Neural cell (in vitro differentiated cells): ENCODE measurements at regions not wholly inside any gene's neighbourhood (a gene's known extent, or its start where the extent isn't known, plus 50 kb on each side); places are given as distances from the start of the nearest gene placed in this dataset.
A peak's percentile ranks its signal among the peaks of the same experiment; 100 is the strongest.

Experiments used
- H2AFZ ChIP-seq: fragments of 200-600, 300-800 bp; sonication (generic), shearing (Covaris generic); 2 replicates; pipeline ENCODE4 v1.6.0; 2014; ENCODE audit warnings: low read depth, mild to moderate bottlenecking, antibody characterized with exemption, low read length, moderate library complexity
- H3F3A ChIP-seq: fragments of 200-600 bp; shearing (Covaris generic); 2 replicates; pipeline ENCODE4 v1.6.1; 2016; ENCODE audit warnings: mild to moderate bottlenecking, moderate library complexity, mixed read lengths, antibody characterized with exemption, low read length; ENCODE audit not compliant: insufficient read depth, poor library complexity, severe bottlenecking
- H3K27ac ChIP-seq: fragments of 200-600, 300-800 bp; sonication (generic), shearing (Covaris generic); 2 replicates; pipeline ENCODE4 v1.5.1; 2014; ENCODE audit warnings: mild to moderate bottlenecking, low read length, moderate library complexity
- H3K27me3 ChIP-seq: fragments of 300-800, 200-600 bp; sonication (generic), shearing (Covaris generic); 2 replicates; pipeline ENCODE4 v1.6.0; 2014; ENCODE audit warnings: mild to moderate bottlenecking, low read depth, low read length, moderate library complexity; ENCODE audit not compliant: insufficient read depth
- H3K36me3 ChIP-seq: fragments of 300-800, 200-600 bp; sonication (generic), shearing (Covaris generic); 2 replicates; pipeline ENCODE4 v1.5.1; 2014; ENCODE audit warnings: mild to moderate bottlenecking, antibody characterized with exemption, low read length, moderate library complexity; ENCODE audit not compliant: insufficient read depth
- H3K4me2 ChIP-seq: fragments of 300-800, 200-600 bp; sonication (generic), shearing (Covaris generic); 2 replicates; pipeline ENCODE4 v1.6.0; 2014; ENCODE audit warnings: mild to moderate bottlenecking, low read length
- H3K4me3 ChIP-seq: fragments of 300-800, 200-600 bp; sonication (generic), shearing (Covaris generic); 2 replicates; pipeline ENCODE4 v1.5.1; 2014; ENCODE audit warnings: mild to moderate bottlenecking, low read length, moderate library complexity
- H3K79me2 ChIP-seq: fragments of 200-600 bp; shearing (Covaris generic); replicated peaks from 2 replicates; pipeline ENCODE4 v1.6.0; 2014; ENCODE audit warnings: mild to moderate bottlenecking, low read length, moderate library complexity; ENCODE audit not compliant: insufficient read depth
- H3K9ac ChIP-seq: fragments of 300-800, 200-600 bp; sonication (generic), shearing (Covaris generic); 2 replicates; pipeline ENCODE4 v1.6.1; 2016; ENCODE audit warnings: mild to moderate bottlenecking, low read length, mixed read lengths
- H3K9me2 ChIP-seq: fragments of 200-600 bp; shearing (Covaris generic); 2 replicates; pipeline ENCODE4 v1.6.1; 2016; ENCODE audit warnings: mild to moderate bottlenecking, low read length, mixed read lengths; ENCODE audit not compliant: insufficient read depth
- H3K9me3 ChIP-seq: fragments of 200-600, 300-800 bp; sonication (generic), shearing (Covaris generic); 2 replicates; pipeline ENCODE4 v1.6.1; 2016; ENCODE audit warnings: mild to moderate bottlenecking, mixed run types, low read length, moderate library complexity, mixed read lengths
- H4K20me1 ChIP-seq: fragments of 200-600 bp; shearing (Covaris generic); 2 replicates; pipeline ENCODE4 v1.6.1; 2016; ENCODE audit warnings: mild to moderate bottlenecking, mixed run types; ENCODE audit not compliant: insufficient read depth
- EP300 ChIP-seq: fragments of 450-650 bp; conservative IDR thresholded peaks from 2 replicates; pipeline ENCODE4 v1.6.1; 2014; ENCODE audit warnings: antibody characterized with exemption, mild to moderate bottlenecking, moderate library complexity; ENCODE audit not compliant: poor library complexity, severe bottlenecking
- EZH2 ChIP-seq: fragments of 200-600, 300-800 bp; shearing (Covaris generic), sonication (generic); IDR thresholded peaks from 2 replicates; pipeline ENCODE4 v1.6.1; 2014; ENCODE audit warnings: antibody characterized with exemption, low read length, borderline replicate concordance, mild to moderate bottlenecking; ENCODE audit not compliant: insufficient read depth, poor library complexity, severe bottlenecking
- MXI1 ChIP-seq: fragments of 450-650 bp; conservative IDR thresholded peaks from 2 replicates; pipeline ENCODE4 v1.6.1; 2014; ENCODE audit warnings: antibody characterized with exemption, mild to moderate bottlenecking; ENCODE audit not compliant: poor library complexity, severe bottlenecking
- POLR2AphosphoS5 ChIP-seq: IDR thresholded peaks from 2 replicates; pipeline ENCODE4 v1.6.1; 2012
- RAD21 ChIP-seq: fragments of 450-650 bp; conservative IDR thresholded peaks from 2 replicates; pipeline ENCODE4 v1.6.1; 2014; ENCODE audit warnings: antibody characterized with exemption, mild to moderate bottlenecking, moderate library complexity
- REST ChIP-seq: IDR thresholded peaks from 2 replicates; pipeline ENCODE4 v1.6.1; 2012; ENCODE audit warnings: borderline replicate concordance
- SMC3 ChIP-seq: fragments of 450-650 bp; conservative IDR thresholded peaks from 2 replicates; pipeline ENCODE4 v1.6.1; 2014; ENCODE audit warnings: antibody characterized with exemption, mild to moderate bottlenecking, moderate library complexity; ENCODE audit not compliant: poor library complexity
- TAF1 ChIP-seq: IDR thresholded peaks from 2 replicates; pipeline ENCODE4 v1.6.1; 2012; ENCODE audit warnings: low read depth
- TF ChIP-seq, protein P1 (sequence below): fragments of 450-650 bp; IDR thresholded peaks from 2 replicates; pipeline ENCODE4 v1.5.1; 2014; ENCODE audit warnings: antibody characterized with exemption, mild to moderate bottlenecking, moderate library complexity; ENCODE audit not compliant: poor library complexity, severe bottlenecking

DNA sequence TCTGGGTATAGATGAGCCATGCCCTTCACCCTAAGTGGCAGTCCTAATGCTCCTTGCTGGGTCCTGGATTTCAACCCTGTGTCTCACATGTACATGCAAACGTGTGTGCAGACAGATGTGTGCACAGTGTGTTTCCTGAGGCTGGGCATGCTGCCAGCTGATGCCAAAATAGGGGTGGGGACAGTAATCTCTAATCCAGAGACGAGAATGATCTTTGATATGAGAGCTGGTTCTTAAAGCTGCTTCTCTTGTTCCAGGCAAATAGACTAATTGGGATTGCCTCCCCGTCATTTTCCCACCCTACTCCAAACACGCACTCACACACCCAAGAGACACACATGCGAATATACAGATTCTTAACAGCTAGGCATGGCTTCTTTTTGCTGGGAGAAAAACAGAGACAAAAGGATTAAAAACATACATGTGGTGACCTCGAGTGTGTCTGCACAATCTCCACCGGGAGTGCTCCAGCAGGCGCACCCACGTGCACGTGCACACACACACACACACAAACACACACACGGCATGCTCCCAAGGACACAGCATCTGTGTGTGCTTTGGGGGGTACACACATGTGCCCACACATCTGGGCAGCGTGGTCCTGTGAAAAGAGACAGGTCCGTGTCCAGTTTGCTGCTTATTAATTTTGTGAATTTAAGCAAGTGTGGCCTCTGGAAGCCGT lies 102.1 kb upstream of the ZBTB40 start:
- Histone ChIP-seq H3K4me3 (peak overlapping the region; percentile 46), H3K9ac (peak overlapping the region; percentile 67), H3K36me3 (no peaks in the 10 kb centered on the region), H3K27ac (peak overlapping the region; percentile 95), H3F3A (peaks cover 6% of the 10 kb centered on the region), H3K27me3 (no peaks in the 10 kb centered on the region), H3K79me2 (no peaks in the 10 kb centered on the region), H3K9me3 (no peaks in the 10 kb centered on the region), H2AFZ (peak overlapping the region; percentile 29), H3K9me2 (no peaks in the 10 kb centered on the region), H3K4me2 (no peak overlapping the region), H4K20me1 (no peaks in the 10 kb centered on the region)
- TF ChIP-seq POLR2AphosphoS5 (no peak), SMC3 (no peak), TAF1 (no peak), REST (no peak), EP300 (no peak), EZH2 (no peak), RAD21 (no peak), MXI1 (no peak)
- TF ChIP-seq, protein P1, sequence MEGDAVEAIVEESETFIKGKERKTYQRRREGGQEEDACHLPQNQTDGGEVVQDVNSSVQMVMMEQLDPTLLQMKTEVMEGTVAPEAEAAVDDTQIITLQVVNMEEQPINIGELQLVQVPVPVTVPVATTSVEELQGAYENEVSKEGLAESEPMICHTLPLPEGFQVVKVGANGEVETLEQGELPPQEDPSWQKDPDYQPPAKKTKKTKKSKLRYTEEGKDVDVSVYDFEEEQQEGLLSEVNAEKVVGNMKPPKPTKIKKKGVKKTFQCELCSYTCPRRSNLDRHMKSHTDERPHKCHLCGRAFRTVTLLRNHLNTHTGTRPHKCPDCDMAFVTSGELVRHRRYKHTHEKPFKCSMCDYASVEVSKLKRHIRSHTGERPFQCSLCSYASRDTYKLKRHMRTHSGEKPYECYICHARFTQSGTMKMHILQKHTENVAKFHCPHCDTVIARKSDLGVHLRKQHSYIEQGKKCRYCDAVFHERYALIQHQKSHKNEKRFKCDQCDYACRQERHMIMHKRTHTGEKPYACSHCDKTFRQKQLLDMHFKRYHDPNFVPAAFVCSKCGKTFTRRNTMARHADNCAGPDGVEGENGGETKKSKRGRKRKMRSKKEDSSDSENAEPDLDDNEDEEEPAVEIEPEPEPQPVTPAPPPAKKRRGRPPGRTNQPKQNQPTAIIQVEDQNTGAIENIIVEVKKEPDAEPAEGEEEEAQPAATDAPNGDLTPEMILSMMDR: no peak

DNA sequence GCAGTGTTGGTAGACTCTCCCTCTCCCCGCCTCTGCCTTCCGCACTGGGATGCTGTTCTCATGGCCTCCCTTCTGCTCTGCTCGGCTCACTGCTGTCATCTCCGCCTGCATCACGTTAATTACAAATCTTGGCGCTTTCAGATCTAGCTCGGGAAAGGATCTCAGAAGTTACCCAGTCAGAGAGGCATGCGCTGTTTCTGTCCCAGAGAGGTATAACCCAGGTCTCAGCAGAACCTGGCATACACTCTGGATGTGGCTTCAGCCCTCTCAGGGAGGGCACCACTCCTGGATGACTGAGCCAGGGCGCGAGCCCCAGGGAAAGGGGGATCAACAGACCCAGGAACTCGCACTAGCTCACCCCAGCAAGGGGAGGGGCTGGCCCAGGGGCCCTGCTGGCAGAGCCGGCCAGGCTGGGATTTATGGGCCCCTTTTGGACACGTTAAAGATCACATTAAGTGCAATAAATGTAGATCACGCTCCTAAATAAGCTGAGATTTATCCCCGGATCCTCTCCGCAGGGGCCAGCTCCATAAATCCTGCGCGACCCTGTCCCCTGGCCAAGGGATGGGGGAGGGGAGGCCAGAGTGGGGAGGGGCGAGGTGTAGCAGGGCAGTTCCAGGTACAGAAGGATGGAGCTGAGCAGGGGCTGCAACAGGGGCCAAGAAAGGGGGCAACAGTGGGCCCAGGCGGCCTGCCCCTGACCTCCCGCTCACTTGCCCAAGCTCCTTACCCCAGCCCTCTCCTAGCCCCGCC lies 101.3 kb upstream of the ZBTB40 start:
- no peak overlapping the region for H2AFZ ChIP-seq
- H4K20me1 ChIP-seq: no peaks in the 10 kb centered on the region
- H3K79me2 ChIP-seq: no peaks in the 10 kb centered on the region
- peak overlapping the region; percentile 95 for H3K27ac ChIP-seq
- H3K9ac ChIP-seq: peak overlapping the region; percentile 67
- H3K9me2 ChIP-seq: no peaks in the 10 kb centered on the region
- TF ChIP-seq POLR2AphosphoS5 (peak; percentile 64), REST (peak; percentile 78), EZH2 (no peak), RAD21 (peak; percentile 24), MXI1 (peak; percentile 37), EP300 (peak; percentile 47), SMC3 (no peak), TAF1 (no peak)
- TF ChIP-seq, protein P1: no peak
- H3F3A ChIP-seq: peaks cover 6% of the 10 kb centered on the region
- H3K9me3 ChIP-seq: no peaks in the 10 kb centered on the region
- no peaks in the 10 kb centered on the region for H3K27me3 ChIP-seq
- H3K4me3 ChIP-seq: peak overlapping the region; percentile 46
- no peaks in the 10 kb centered on the region for H3K36me3 ChIP-seq
- H3K4me2 ChIP-seq: peak overlapping the region; percentile 26
